D721Med (cell line): ENCODE measurements at regions not wholly inside any gene's neighbourhood (a gene's known extent, or its start where the extent isn't known, plus 50 kb on each side); places are given as distances from the start of the nearest gene placed in this dataset.

Experiments used
- DNase-seq: peaks from one replicate; pipeline ENCODE4 v3.0.0; 2011; ENCODE audit warnings: low spot score; ENCODE audit not compliant: insufficient read length
- FAIRE-seq: peaks from 2 replicates; lab custom pipeline; 2011; peaks lifted over from hg19 to GRCh38; lab: Jason Lieb, UNC
- CTCF ChIP-seq: IDR thresholded peaks from 2 replicates; pipeline ENCODE4 v1.5.1; 2012; ENCODE audit warnings: mild to moderate bottlenecking, control low read depth; ENCODE audit not compliant: insufficient read depth; ENCODE audit errors: missing control alignments

- DNase-seq (no peak), FAIRE-seq (no peak)
- TF ChIP-seq CTCF = no peak
These were observed 260.7 kb upstream of the CSF3R start for GRCh38 chr1:36743286-36744005.

- FAIRE-seq (no peak), DNase-seq (no peak)
- no peak for TF ChIP-seq CTCF
These were observed 258.4 kb upstream of the CSF3R start for GRCh38 chr1:36741066-36741465.

- FAIRE-seq = no peak
- no peak for TF ChIP-seq CTCF
These were observed 257.7 kb upstream of the CSF3R start for GRCh38 chr1:36740446-36740845.

GRCh38 chr1:36739703-36740289, 257.1 kb upstream of the CSF3R start:
- FAIRE-seq = no peak
- DNase-seq = no peak
- TF ChIP-seq CTCF = no peak

More at GRCh38 chr1:36740446-36740845, 257.7 kb upstream of the CSF3R start:
- no peak for DNase-seq

- no peak for TF ChIP-seq CTCF
- DNase-seq = no peak
- FAIRE-seq = no peak
These were observed 255.5 kb upstream of the CSF3R start for GRCh38 chr1:36738245-36738644.

GRCh38 chr1:36737767-36738166, 255.1 kb upstream of the CSF3R start:
- FAIRE-seq (no peak), DNase-seq (no peak)
- TF ChIP-seq CTCF = no peak

- no peak for TF ChIP-seq CTCF
- no peak for FAIRE-seq
These were observed 254.4 kb upstream of the CSF3R start for GRCh38 chr1:36737038-36737555.

More at GRCh38 chr1:36737038-36737555, 254.4 kb upstream of the CSF3R start:
- no peak for DNase-seq
